Activated CD4-positive, CD25-positive, alpha-beta regulatory T cell (primary cell): ENCODE measurements at regions not wholly inside any gene's neighbourhood (a gene's known extent, or its start where the extent isn't known, plus 50 kb on each side); places are given as distances from the start of the nearest gene placed in this dataset.
"Not testable (repeated sequence)": the region's sequence is repeated elsewhere in the genome, so short reads cannot be mapped to it uniquely, and the experiment has no call there.

ENCODE experiments used
- DNase-seq, 4 experiments: peaks; one replicate each; lab custom pipeline; 2025; lab: John Stamatoyannopoulos, UW

DNA sequence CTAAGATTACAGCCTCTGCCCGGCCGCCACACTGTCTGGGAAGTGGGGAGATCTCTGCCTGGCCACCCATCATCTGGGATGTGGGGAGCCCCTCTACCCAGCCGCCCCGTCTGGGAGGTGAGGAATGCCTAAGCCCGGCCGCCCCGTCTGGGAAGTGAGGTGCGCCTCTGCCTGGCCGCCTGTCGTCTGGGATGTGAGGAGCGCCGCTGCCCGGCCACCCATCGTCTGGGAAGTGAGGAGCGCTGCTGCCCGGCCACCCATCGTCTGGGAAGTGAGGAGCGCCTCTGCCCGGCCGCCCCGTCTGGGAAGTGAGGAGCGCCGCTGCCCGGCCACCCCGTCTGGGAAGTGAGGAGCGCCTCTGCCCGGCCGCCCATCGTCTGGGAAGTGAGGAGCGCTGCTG lies 135.9 kb upstream of the PROKR2 start:
- DNase-seq: not testable (repeated sequence)

GRCh38 chr20:5452286-5452685 lies 135.5 kb upstream of the PROKR2 start:
- DNase-seq: not testable (repeated sequence)

DNA sequence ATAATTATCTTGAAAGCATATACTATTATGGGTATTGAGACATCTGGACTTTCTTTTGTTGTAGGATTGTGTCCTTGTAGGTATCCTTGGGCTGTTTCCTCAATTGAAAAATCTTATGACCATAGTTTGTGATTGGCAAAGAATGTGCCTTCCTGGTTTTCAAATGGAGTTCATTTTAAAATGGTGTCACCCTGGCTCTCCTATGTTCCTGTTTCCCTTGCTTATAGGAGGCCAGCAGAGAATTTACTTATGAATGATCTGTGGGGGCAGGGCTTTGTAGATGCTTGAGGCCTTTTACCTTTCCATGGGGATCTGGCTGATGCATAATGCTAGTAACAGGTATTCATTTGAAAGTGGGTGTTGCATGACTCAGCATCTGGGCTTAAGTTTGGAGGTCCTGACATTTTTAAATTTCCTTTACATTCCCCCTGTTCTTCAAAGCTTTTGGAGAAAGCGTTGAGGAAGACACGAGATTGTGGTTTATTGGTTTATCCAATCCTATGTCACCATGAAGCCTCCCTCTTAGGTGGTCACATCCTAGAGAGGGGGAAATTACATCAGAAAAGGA lies 135.0 kb upstream of the PROKR2 start:
- DNase-seq: no peak

GRCh38 chr20:5448449-5449118 lies 131.8 kb upstream of the PROKR2 start:
- peak in 2 of 4 experiments; percentile 23 to 35 for DNase-seq

DNA sequence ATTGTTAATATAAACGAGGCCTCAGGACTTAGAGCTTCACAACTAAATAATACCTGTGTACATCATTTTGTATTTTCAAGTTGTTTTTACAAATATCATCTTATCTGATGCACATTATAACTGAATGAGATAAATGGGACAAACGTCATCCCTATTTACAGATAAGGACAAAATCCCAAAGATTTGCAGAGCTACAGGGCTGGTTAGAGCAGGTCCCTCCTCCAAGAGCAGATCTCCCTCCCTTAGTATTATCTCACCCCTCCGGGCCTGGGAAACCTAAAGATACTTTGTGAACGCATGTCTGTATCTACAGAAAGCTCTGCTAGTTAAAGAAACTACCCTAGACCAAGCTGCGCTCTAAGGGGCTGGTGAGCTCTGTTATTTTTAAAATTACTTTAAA lies 130.4 kb upstream of the PROKR2 start:
- DNase-seq: no peak

DNA sequence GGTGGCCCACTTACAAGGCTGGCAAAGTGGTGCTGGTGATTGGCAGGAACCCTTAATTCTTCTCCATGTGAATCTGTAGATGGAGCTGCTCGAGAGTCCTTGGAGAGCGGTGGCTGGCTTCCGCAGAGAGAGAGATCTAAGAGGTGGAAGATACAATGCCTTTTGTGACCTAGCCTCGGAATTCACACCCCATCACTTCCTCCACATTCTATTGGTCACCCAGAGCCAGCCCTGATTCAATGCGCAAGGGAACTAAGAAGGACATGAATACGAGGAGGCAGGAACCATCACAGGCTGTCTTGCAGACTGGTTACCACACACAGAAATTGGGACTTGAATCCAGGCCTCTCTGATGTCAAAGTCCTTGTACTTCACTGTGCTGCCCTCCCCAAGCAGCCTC lies 128.9 kb upstream of the PROKR2 start:
- DNase-seq: no peak

DNA sequence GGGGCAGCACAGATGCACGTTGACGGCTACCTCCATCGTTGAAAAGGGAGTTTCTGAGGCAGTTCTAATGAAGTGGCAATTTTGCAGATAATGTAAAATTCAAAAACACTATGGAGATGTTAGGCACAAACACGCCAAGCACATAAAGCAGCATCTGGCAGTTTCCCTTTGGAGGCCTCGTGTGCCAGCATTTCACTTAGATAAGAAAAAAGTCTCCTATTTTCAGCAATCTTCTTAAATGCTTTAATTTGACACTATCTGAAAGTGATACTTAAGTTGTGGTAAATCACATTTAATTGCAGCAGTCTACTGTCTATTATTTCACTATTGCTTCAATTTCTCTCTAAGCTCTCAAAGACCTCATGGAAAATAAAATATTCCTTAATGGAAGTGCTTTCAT lies 125.3 kb upstream of the PROKR2 start:
- DNase-seq: no peak

- DNase-seq: no peak
Measured at GRCh38 chr20:5434116-5434515, 117.4 kb upstream of the PROKR2 start.

- DNase-seq: no peak
Measured at GRCh38 chr20:5433352-5433751, 116.6 kb upstream of the PROKR2 start.

GRCh38 chr20:5432030-5432429 lies 115.3 kb upstream of the PROKR2 start:
- no peak for DNase-seq

DNA sequence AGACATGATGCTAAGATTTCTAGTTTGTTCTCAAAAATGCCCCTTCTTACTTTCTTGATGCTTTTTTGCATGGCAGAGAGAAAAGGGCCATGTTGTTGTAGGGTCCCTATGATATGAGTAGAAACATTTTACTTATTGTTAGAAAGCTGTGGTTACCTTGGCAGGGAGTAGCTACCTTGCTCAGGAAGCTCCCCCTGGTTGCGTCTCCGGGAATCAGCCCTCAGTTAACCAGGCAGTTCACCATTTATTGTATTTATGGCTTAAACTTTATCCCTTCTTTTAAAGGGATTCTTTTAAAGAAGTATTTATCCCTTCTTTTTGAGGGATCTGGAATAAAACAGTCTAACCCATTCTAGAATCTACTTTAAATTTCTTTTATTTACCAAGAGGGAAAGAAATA lies 113.9 kb upstream of the PROKR2 start:
- DNase-seq: no peak

DNA sequence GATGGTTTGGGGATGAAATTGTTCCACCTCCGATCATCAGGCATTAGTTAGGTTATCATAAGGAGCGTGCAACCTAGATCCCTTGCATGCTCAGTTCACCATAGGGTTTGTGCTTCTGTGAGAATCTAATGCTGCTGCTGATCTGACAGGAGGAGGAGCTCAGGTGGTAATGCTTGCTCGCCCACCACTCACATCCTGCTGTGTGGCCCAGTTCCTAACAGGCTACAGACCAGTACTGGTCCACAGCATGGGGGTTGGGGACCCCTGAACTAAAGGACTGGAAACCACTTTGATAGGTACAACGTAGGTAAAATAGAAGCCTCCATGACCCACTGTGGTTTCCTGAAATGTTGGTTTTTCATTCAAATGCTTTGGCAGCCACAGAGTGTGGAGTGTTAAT lies 109.3 kb upstream of the PROKR2 start:
- DNase-seq: no peak

DNA sequence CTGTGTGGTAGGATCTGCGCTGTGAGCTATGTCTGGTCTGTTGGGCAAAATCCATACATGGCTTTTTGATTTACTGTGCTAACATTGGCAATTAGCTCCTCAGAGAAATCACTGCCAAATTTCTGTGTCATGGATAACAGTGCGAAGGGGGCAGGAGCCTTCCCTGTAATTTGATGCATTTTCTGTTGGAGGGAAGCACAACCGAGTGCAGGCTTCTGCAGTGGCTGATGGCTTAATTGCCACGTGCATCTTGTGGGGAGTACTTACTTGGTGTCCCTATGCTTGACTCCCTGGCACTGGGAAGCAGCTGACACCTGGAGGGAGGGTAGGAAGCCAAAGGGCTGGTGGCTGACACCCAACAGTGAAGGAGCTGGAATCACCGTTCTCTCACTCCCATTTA lies 99.3 kb upstream of the PROKR2 start:
- DNase-seq: no peak

- DNase-seq: no peak
Measured at GRCh38 chr20:5413394-5413793, 96.6 kb upstream of the PROKR2 start.

DNA sequence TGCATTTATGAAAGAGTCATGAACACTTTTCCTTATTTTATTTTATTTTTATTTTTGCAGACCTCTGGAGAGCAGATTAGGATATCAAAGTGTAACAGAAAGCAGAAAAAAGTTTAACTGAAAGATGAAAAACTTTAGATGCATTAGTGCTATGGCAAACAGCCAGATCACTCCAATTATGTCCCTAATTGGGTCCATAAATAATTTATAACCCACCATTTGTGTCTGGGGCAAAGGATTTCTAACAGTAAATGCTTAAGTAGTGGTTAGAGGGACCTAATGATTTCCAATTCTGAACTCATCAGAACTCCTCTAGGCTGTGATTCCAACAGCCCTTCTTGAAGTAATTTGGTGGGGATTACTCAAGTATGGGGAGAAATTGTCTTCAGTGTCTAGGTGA lies 93.7 kb upstream of the PROKR2 start:
- DNase-seq: no peak

- DNase-seq: no peak
Measured at GRCh38 chr20:5402903-5403531, 86.3 kb upstream of the PROKR2 start.

- no peak for DNase-seq
Measured at GRCh38 chr20:5401277-5401875, 84.6 kb upstream of the PROKR2 start.

DNA sequence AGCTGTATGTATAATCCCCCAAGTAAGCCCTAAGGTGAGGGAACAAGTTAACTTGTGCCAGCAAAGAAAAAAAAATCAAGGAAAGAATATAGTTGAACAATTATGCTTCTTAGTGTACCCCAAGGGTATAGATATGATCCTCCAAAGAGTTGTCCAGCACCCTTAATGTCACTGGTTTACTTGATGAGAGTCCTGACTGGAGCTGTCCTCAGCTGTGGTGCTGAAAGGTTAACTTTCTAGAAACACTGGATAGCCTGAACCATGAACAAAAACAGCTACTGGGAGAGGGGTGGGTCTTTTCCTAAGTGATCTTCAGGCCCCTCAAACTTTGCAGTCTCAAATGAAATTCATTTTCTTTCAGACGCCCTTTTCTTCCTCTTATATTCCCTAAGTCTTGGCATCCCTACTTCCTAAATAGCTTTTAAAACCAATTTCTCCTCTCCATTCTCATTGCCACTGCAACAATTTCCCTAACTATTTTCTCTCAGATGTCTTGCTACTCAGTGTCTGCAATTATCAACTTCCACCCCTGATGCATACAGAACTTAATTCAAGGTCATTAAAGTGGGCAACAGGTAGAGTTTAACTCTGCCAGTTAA lies 83.5 kb upstream of the PROKR2 start:
- DNase-seq: no peak

DNA sequence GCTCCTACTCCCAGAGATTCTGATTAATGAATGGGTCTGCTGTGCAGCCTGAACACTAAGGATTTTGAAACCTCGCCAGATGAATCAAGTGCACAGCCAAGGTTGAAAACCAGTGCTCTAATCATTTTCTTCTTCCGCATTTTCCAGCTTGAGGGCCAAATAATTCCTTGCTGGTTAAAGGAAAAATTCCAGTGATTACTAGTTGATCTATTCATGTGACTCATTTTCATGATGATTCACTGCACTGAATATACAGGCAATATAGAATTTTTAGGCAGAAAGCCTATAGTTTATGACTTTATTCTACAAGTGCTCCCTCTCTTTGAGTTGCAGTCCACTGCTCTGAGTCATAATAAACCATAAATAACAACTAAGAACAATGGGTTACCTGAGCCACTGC lies 80.6 kb upstream of the PROKR2 start:
- no peak for DNase-seq

DNA sequence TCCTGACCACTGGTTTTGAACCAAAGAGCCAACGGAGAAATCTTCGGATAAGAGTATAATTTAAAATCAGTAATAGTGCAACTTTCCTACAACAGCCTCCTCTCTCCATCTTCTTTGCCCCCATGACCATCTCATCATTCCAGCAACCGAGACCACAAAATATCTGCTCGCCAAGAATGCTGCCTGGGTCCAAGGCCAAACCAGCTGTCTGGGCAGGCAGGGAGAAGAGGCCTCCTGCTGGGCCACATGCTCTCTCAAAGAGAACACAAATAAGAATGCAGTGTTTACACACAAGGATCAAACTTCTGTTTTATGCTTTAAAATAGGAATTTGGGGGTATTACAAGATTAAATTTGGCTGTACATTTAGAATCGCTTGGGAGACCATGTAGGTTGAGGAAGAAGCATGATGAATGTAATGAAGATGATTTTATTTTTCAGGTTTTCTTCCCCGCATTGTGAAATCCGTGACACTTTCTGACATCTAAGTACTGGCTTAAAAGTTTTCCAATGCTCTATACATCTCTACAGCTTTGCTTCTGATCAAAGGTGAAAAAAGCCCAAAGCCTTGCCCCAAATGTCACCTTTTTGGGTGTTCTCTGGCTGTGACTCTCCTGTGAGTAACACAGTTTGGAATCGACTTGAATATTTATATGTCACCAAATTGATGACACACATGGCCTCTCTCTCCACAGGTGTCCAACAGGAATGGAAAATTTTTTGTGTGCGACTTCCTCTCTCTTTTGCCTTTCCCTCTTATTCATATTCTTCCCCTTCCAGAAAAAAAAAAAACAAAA lies 79.4 kb upstream of the PROKR2 start:
- no peak for DNase-seq

DNA sequence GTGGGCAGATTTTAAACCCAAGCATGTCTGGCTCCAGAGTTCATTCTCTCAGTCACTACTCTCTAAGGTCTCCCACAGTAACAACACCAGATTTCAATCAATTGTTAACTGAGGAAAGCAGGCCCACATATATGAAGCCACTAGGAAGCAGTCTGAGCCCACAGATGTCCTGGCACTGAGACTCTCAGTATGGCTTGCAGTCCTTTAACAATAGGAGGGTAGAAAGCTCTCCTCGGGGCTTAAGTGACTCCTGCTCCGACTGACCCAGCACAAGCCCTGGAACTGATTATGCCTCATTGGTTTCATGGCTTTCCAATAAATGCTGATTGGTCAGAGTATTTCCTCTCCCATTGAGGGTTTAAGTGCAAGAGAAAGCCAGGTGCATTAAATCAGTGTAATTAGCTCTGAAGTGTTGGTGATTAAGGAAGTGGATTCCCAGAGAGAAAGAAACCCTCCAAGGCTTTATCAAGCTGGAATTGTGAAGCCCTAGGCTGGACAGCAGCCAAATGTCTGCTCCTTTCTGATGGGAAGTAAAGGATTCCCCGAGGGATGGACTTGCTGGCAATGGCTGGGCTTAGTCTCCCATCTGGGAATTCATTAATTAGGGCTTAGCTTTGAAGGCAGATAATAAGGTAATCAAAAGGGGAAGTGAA lies 76.6 kb upstream of the PROKR2 start:
- no peak for DNase-seq

GRCh38 chr20:5390720-5391119 lies 74.0 kb upstream of the PROKR2 start:
- DNase-seq: no peak
